ENCODE measurements at regions not wholly inside any gene's neighbourhood (a gene's known extent, or its start where the extent isn't known, plus 50 kb on each side); places are given as distances from the start of the nearest gene placed in this dataset.

GRCh38 chr5:133905424-133905823 is 63.0 kb downstream of the C5orf15 start:
- no peak for DNase-seq (ENCODE audit: low spot score)

- DNase-seq (ENCODE audit: low spot score), result no peak
Measured at GRCh38 chr5:133904641-133905040, 63.8 kb downstream of the C5orf15 start.

DNA sequence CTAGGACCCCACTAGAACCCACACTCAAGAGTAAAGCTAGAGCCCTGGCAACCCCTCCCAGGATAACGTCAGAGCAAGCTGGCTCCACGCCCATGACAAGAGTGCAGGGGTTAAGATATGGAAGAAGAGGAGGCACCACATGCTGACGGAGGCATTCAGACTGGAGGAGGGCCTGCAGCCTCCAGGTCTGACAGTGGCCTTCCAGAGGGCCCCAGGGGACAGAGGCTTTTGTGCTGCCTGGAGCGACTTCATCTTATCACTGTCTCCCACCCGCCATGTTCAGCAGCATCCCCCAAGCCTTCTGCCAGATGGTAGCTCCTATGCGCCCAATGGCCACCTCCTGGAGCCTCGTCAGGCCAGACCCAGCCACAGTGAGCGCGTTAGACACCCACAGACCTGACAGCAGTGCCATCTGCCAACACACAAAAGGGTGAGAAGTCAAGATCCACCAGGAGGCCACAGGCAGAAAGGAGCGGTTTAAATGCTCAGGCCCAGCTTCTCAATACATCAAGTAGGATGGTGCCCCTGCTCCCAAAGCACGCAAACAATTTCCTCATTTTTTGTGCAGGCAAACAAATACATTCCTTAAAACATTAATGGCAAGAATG is 65.8 kb downstream of the C5orf15 start:
- no peak for DNase-seq (ENCODE audit: low spot score)

GRCh38 chr5:133900534-133901270 is 67.7 kb downstream of the C5orf15 start:
- no peak for DNase-seq (ENCODE audit: low spot score)

- DNase-seq (ENCODE audit: low spot score), result no peak
Measured at GRCh38 chr5:133899506-133899905, 68.9 kb downstream of the C5orf15 start.

DNA sequence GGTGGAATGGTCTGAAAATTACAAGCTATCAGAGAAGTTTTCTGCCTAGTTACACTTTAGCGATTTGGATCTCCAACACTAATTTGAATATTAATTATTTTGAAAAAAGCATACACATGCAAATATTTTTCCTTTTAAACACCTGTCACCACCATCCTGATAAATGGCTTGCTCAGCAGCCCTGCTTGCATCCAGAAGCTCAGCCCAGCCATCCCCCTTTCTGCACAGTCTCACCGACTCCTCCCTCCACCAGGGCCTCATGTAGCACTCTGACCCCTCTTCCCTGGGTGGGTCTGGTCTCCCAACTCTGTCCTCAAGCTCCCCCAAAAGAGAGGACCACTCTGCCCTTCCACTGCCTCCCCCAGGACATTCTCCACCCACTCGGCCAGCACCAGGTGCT is 70.0 kb downstream of the C5orf15 start:
- no peak for DNase-seq (ENCODE audit: low spot score)

- no peak for DNase-seq (ENCODE audit: low spot score)
Measured at GRCh38 chr5:133897431-133897830, 71.0 kb downstream of the C5orf15 start.

- no peak for DNase-seq (ENCODE audit: low spot score)
Measured at GRCh38 chr5:133896873-133897272, 71.6 kb downstream of the C5orf15 start.

DNA sequence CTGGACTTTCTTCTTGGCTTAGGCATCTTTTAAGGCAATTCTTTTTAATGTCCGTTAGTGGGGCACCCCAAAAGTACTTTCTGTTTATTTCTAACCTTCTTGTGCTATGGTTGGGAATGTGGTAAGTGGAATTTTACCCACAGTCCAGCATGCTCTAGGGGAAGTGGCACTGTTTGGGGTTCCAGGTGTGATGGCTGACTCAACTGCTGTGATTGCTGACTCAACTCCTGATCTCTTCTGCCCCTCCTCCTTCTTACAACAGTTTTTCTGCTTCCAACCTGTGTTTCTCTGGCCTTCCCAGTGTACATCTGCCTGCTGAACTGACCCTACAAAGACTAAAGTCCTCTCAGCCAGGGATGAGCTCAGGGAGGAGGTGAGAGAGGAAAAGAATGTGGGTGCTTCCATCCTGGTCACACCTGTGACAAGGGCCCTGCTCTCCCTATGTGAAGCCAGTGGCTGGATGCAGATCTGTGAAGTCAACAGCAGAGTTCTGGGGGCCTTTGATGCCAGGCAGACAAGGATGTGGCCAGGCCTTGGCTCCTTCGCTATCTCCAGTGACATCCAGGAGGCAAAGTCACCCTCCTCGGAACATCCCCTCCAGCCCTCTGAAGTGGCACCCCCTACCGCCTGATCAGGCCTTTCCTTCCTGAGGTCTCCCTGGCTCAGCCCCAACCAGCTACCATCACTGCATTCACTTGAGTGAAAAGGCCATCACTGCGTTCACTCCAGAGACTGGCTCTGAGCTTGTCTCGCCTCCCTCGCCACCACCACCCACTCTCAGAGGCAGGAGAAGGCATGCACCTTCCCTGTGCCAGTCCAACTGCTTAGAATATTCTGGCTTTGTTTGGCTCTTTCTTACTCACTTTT is 72.2 kb downstream of the C5orf15 start:
- DNase-seq (ENCODE audit: low spot score), result no peak

GRCh38 chr5:133894143-133894542 is 74.3 kb downstream of the C5orf15 start:
- no peak for DNase-seq (ENCODE audit: low spot score)

GRCh38 chr5:133892774-133893173 is 75.7 kb downstream of the C5orf15 start:
- no peak for DNase-seq (ENCODE audit: low spot score)

- DNase-seq (ENCODE audit: low spot score), result no peak
Measured at GRCh38 chr5:133892306-133892705, 76.1 kb downstream of the C5orf15 start.

DNA sequence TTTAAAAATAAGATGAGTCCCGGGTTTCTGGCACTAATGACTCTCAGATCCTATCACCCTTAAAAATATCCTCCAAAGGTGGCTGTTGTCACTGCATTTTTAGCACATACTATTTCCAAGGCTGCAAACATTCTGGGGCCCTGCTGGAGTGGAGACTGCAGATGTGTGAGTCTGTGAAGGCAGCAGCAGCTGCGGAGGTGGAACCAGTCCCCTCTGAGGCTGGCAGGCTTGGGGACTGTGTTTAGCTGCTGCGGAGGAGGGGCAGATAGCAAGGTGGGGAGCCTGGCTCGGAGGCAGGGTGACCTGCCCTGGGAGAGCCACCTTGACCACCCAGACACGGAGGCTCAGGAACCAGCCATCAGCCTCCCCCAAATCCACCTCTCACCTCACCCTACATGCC is 77.0 kb downstream of the C5orf15 start:
- no peak for DNase-seq (ENCODE audit: low spot score)

DNA sequence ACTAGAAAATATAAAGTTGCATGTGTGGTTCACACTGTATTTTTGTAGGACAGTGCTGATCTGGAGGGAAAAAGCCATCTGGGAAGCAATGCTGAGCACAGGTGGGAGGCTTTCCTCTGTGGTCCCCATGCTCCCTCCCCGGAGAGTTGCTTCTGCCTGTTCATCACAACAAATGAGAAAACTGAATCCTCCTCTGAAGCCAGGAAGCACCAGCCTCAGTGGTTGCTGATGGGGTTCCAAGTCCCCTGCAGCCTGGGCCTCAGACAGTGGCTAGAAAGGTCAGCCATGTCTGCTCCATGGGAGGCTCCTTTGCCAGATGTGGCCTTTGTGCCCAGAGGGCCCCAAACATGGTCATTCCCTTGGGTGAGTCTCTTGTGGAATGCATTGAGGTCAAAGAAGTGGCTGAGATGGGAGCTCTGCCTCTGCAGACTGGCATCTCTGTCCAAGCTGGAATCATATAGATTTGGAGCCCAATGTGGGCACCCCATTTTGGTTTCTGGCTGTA is 77.6 kb downstream of the C5orf15 start:
- no peak for DNase-seq (ENCODE audit: low spot score)

DNA sequence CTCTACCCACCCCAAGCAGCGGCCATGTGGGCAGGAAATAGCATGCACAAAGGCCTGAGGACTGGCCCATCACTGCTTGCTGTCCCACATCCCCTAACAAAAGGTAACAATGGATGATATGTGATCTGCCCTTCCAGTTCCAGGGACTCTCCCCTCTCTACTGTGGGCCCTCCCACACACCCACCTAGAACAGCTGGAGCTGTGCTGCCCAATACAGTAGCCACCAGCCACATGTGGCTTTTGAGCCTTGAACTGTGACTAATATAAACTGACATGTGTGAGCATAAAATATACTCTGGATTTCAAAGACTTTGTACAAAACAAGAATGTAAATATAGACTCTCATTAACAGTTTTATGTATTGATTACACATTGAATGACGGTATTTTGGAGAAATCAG is 78.1 kb downstream of the C5orf15 start:
- no peak for DNase-seq (ENCODE audit: low spot score)

GRCh38 chr5:133889271-133889905 is 79.0 kb downstream of the C5orf15 start:
- DNase-seq (ENCODE audit: low spot score), result no peak

DNA sequence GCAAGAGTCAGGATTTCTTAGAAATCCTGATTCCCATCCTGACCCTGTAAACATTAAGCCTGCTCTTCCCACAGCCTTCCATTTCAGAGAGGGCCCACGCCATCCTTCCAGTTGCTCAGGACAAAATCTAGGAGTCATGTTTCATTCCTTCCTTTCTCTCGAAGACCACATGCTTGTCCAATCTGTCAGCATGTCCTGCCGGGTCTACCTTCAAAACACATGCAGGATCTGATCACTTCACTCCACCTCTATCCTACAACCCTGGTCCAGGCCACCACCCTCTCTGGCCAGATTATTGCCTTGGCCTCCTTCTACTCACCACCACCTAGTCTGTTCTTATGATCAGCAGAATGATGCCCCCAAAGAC is 79.8 kb downstream of the C5orf15 start:
- DNase-seq (ENCODE audit: low spot score), result no peak

- no peak for DNase-seq (ENCODE audit: low spot score)
Measured at GRCh38 chr5:133885566-133885965, 82.9 kb downstream of the C5orf15 start.

DNA sequence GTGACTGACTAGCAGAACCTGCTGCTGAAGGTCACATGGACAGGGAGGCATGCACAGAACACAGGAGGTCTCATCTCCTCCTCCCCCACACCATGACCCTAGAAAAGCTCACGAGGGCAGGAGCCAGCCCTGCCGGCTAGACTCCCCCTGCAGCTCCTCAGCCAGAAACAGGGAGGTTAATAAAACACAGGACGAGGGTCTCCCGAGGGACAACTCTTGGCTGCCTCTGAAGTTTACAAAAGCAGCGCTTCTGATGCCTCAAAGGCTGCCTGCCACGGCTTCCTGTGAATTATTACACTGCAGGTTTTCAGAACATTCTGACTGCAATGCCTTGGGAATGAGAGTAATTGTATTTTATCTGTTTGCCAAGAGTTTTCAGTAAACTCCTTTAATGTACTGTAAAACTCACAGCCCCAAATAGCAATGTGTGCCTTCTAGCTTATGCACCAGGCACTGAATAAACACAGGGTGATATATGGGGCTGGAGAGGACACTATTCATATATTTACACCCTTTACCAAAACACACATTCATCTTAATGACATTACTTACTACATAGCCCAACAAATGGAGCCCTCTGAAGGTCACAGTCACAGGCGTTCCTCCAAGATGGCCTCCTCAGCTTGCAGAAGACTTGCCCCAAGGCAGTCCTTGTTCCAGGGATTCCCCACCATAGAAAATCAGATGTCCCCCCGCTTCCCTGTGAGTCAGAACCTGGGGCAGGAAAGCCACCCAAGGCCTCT is 83.7 kb downstream of the C5orf15 start:
- DNase-seq (ENCODE audit: low spot score), result no peak

DNA sequence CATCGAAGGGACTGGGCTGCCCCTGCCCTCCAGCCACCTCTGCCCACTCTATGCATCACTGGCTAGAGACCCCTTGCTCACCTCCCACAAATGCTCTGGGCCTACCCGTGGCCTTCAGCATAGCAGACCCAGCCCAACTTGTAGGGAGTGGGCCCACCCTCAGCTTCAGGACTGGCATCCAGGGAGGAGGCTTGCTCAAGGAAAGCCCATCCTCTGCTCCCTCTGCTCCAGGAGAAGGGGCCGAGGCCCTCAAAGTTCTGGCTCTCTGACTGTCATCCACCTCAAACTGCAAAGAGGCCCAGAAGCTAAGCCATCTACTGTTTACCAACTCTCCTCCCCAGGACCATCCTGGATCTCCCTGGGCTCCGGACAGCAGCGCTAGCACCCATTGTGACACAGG is 84.5 kb downstream of the C5orf15 start:
- DNase-seq (ENCODE audit: low spot score), result no peak

GRCh38 chr5:133882846-133883245 is 85.6 kb downstream of the C5orf15 start:
- no peak for DNase-seq (ENCODE audit: low spot score)

DNA sequence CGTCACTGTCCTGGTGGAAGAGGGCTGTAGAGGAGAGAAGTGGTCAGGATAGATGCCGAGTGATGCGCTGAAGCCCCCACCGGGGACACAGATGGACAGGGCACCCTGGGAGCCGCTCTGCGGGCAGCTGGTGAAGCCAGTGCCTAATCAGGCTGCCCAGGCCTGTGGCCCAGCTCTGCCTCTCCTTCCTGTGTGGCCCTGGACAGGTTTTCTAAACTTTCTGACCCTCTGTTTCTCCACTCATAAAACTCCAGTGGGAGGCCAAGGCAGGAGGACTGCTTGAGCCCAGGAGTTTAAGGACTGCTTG is 86.1 kb downstream of the C5orf15 start:
- DNase-seq (ENCODE audit: low spot score), result no peak
